ENCODE measurements at regions not wholly inside any gene's neighbourhood (a gene's known extent, or its start where the extent isn't known, plus 50 kb on each side); places are given as distances from the start of the nearest gene placed in this dataset.
"Not testable (repeated sequence)": the region's sequence is repeated elsewhere in the genome, so short reads cannot be mapped to it uniquely, and the experiment has no call there.

- no peak for DNase-seq (ENCODE audit: low spot score)
Measured at GRCh38 chr3:14057701-14058100, 67.0 kb downstream of the CHCHD4 start.

GRCh38 chr3:14047841-14048240 is 76.8 kb downstream of the CHCHD4 start:
- no peak for DNase-seq (ENCODE audit: low spot score)

- DNase-seq (ENCODE audit: low spot score): no peak
Measured at GRCh38 chr3:14047027-14047426, 77.6 kb downstream of the CHCHD4 start.

GRCh38 chr3:14042680-14043079 is 82.0 kb downstream of the CHCHD4 start:
- no peak for DNase-seq (ENCODE audit: low spot score)

- no peak for DNase-seq (ENCODE audit: low spot score)
Measured at GRCh38 chr3:14039149-14039548, 85.5 kb downstream of the CHCHD4 start.

GRCh38 chr3:14037211-14037610 is 87.5 kb downstream of the CHCHD4 start:
- no peak for DNase-seq (ENCODE audit: low spot score)

GRCh38 chr3:14033023-14033422 is 91.6 kb downstream of the CHCHD4 start:
- no peak for DNase-seq (ENCODE audit: low spot score)

- no peak for DNase-seq (ENCODE audit: low spot score)
Measured at GRCh38 chr3:14031271-14031670, 93.4 kb downstream of the CHCHD4 start.

GRCh38 chr3:14029390-14029995 is 95.2 kb downstream of the CHCHD4 start:
- DNase-seq (ENCODE audit: low spot score): not testable (repeated sequence)

GRCh38 chr3:14028122-14028521 is 96.5 kb downstream of the CHCHD4 start:
- not testable (repeated sequence) for DNase-seq (ENCODE audit: low spot score)

- DNase-seq (ENCODE audit: low spot score): no peak
Measured at GRCh38 chr3:14019459-14019858, 105.2 kb downstream of the CHCHD4 start.

GRCh38 chr3:14016900-14017475 is 107.7 kb downstream of the CHCHD4 start:
- no peak for DNase-seq (ENCODE audit: low spot score)

GRCh38 chr3:14007006-14007405 is 117.7 kb downstream of the CHCHD4 start:
- DNase-seq (ENCODE audit: low spot score): no peak

- DNase-seq (ENCODE audit: low spot score): no peak
Measured at GRCh38 chr3:14001136-14001535, 121.3 kb upstream of the WNT7A start.

- no peak for DNase-seq (ENCODE audit: low spot score)
Measured at GRCh38 chr3:14000556-14000955, 120.7 kb upstream of the WNT7A start.

GRCh38 chr3:13998831-13999230 is 119.0 kb upstream of the WNT7A start:
- no peak for DNase-seq (ENCODE audit: low spot score)

- not testable (repeated sequence) for DNase-seq (ENCODE audit: low spot score)
Measured at GRCh38 chr3:13995216-13995615, 115.3 kb upstream of the WNT7A start.

GRCh38 chr3:13988925-13989324 is 109.1 kb upstream of the WNT7A start:
- DNase-seq (ENCODE audit: low spot score): not testable (repeated sequence)

- DNase-seq (ENCODE audit: low spot score): no peak
Measured at GRCh38 chr3:13976469-13976868, 96.6 kb upstream of the WNT7A start.

- no peak for DNase-seq (ENCODE audit: low spot score)
Measured at GRCh38 chr3:13975686-13976085, 95.8 kb upstream of the WNT7A start.

- DNase-seq (ENCODE audit: low spot score): no peak
Measured at GRCh38 chr3:13972679-13973379, 93.0 kb upstream of the WNT7A start.

- no peak for DNase-seq (ENCODE audit: low spot score)
Measured at GRCh38 chr3:13966302-13966701, 86.4 kb upstream of the WNT7A start.

GRCh38 chr3:13963137-13963886 is 83.4 kb upstream of the WNT7A start:
- DNase-seq (ENCODE audit: low spot score): no peak
